ENCODE measurements at regions not wholly inside any gene's neighbourhood (a gene's known extent, or its start where the extent isn't known, plus 50 kb on each side); places are given as distances from the start of the nearest gene placed in this dataset.

DNA sequence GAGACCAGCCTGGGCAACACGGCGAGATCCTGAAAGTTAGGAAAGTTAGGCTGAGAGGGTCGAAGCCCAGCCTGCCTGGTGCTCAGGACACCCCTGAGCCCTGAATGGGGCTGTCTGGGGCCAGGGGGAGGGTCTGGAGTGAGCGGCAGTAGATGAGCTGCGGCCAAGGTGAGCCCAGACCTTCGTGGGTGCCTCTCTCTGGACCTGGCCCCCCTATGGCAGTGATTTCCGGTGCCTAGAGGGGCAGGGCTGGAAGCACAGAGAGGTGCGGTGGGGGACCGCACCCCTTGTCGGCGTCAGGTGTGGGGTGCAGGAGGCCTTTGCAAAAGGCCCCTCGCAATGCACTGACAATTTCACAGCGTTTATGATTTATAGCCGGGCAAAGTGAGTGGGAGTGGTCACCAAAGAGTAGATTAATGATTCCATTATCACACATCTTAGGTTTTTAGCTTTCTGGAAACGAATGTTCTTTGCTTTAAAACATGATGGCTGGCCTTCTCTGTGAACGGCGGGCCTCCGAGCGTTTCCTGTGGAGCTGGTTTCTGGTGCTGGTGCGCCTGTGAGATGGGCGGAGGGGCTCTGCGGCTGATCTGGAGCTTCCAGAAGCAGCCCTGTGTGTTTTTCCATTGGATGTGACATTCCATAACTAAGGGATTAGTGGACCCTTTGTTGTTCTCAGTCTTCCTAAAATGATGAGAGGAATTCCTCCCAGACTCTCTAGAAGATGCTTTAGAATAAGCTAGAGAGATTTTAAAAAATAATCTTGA is 171.0 kb upstream of the ZNF32 start:
- TF ChIP-seq CTCF (IDR thresholded peaks at IDR 0.05; ENCODE audit: low read depth, low read length) (no peak), EZH2phosphoT487 (IDR thresholded peaks at IDR 0.05; ENCODE audit: low read depth) (no peak)
